ENCODE measurements at regions not wholly inside any gene's neighbourhood (a gene's known extent, or its start where the extent isn't known, plus 50 kb on each side); places are given as distances from the start of the nearest gene placed in this dataset.

DNA sequence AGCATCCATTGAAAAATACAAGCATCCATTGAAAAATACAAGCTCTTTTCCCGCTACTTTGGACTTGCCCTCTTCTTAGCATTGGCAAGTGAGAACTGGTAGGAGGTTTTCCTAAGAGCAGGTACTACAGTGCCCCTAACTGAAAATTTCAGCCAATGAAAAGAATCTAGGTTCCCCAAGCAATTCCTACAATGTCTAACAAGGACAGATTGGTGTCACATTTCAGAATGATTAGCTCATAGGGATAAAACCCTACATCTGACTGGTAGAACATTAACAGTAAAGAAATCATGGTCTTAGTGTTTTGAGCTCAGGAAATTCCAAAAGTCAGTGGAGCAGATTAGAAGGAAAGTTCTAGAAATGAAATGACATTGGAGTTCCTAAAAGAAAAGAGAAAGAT lies 68.6 kb upstream of the QRFPR start:
- TF ChIP-seq, protein P1, sequence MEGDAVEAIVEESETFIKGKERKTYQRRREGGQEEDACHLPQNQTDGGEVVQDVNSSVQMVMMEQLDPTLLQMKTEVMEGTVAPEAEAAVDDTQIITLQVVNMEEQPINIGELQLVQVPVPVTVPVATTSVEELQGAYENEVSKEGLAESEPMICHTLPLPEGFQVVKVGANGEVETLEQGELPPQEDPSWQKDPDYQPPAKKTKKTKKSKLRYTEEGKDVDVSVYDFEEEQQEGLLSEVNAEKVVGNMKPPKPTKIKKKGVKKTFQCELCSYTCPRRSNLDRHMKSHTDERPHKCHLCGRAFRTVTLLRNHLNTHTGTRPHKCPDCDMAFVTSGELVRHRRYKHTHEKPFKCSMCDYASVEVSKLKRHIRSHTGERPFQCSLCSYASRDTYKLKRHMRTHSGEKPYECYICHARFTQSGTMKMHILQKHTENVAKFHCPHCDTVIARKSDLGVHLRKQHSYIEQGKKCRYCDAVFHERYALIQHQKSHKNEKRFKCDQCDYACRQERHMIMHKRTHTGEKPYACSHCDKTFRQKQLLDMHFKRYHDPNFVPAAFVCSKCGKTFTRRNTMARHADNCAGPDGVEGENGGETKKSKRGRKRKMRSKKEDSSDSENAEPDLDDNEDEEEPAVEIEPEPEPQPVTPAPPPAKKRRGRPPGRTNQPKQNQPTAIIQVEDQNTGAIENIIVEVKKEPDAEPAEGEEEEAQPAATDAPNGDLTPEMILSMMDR (IDR thresholded peaks at IDR 0.05; ENCODE audit: control insufficient read depth, extremely low read depth, insufficient read depth) = no peak
- DNase-seq (ENCODE audit: low read depth) = no peak
- H3K4me3 ChIP-seq (ENCODE audit: low read depth, low read length) = no peak overlapping the region

DNA sequence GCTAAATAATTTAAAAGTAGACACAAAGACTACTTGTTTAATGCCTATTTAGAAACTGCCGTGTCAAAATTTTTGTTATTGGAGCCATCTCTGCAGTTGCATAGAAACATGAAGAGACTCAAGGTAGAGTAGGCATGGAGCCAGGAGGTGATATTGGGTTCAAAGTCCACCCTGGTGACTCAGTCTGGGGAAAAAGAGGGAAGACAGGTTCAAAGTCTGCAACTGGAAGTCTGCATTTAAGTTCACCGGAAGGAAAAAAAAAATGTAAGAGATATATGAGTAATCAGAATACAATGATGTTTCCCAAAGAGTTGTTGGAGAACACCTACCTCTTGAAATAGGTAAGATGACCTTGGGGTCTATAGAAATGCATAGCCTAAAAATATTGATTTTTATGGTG lies 67.4 kb upstream of the QRFPR start:
- no peak for DNase-seq (ENCODE audit: low read depth)
- TF ChIP-seq, protein P1 (IDR thresholded peaks at IDR 0.05; ENCODE audit: control insufficient read depth, extremely low read depth, insufficient read depth) = no peak
- H3K4me3 ChIP-seq (ENCODE audit: low read depth, low read length) = no peak overlapping the region

DNA sequence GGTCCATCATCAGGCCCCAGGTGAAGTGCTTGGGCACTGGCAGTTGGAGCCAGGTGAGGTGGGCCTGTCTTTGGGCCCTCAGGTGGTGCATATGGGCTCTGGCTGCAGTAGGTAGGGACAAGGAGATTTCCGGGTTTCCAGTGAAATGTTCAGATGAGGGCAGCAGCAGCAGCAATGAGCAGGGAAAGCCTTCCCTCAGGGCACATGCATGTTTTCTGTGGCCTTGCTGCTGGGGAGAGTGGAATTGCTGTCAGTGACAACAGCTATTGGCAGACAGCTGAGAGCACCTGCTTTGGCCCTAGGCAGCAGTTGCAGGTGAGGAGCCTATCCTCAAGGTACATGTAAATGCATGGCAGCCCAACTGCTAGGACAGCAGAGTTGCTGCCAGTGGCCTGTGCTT lies 58.9 kb upstream of the QRFPR start:
- no peak for DNase-seq (ENCODE audit: low read depth)
- TF ChIP-seq, protein P1 (IDR thresholded peaks at IDR 0.05; ENCODE audit: control insufficient read depth, extremely low read depth, insufficient read depth) = no peak
- H3K4me3 ChIP-seq (ENCODE audit: low read depth, low read length) = no peak overlapping the region
